NT2/D1 (cell line): ENCODE measurements at regions not wholly inside any gene's neighbourhood (a gene's known extent, or its start where the extent isn't known, plus 50 kb on each side); places are given as distances from the start of the nearest gene placed in this dataset.
"Not testable (repeated sequence)": the region's sequence is repeated elsewhere in the genome, so short reads cannot be mapped to it uniquely, and the experiment has no call there.

Experiments
- DNase-seq: peaks from one replicate; pipeline ENCODE4 v3.0.0-alpha.2; 2011; ENCODE audit warnings: low read depth, low spot score
- H3K27me3 ChIP-seq: 2 replicates; pipeline ENCODE4 v1.6.0; 2011; ENCODE audit warnings: mild to moderate bottlenecking; ENCODE audit not compliant: insufficient read length, insufficient read depth
- H3K36me3 ChIP-seq: 2 replicates; pipeline ENCODE4 v1.6.1; 2011; ENCODE audit warnings: mild to moderate bottlenecking, low read length, mixed read lengths; ENCODE audit not compliant: insufficient read depth, insufficient read length
- H3K4me1 ChIP-seq: 2 replicates; pipeline ENCODE4 v1.5.1; 2011; ENCODE audit not compliant: insufficient read depth, insufficient read length
- H3K4me3 ChIP-seq: 2 replicates; pipeline ENCODE4 v1.5.1; 2011; ENCODE audit warnings: low read depth; ENCODE audit not compliant: insufficient read length
- H3K9ac ChIP-seq: 2 replicates; pipeline ENCODE4 v1.6.0; 2011; ENCODE audit warnings: low read depth; ENCODE audit not compliant: insufficient read length
- H3K9me3 ChIP-seq: 2 replicates; pipeline ENCODE4 v1.5.1; 2011; ENCODE audit warnings: mild to moderate bottlenecking, low read length; ENCODE audit not compliant: insufficient read depth
- SUZ12 ChIP-seq: IDR thresholded peaks from 2 replicates; pipeline ENCODE4 v1.6.1; 2011; ENCODE audit not compliant: insufficient read length, insufficient read depth; ENCODE audit errors: extremely low read depth
- YY1 ChIP-seq: IDR thresholded peaks from 2 replicates; pipeline ENCODE4 v1.6.1; 2011; ENCODE audit not compliant: insufficient read length, insufficient read depth
- ZNF274 ChIP-seq: IDR thresholded peaks from 2 replicates; pipeline ENCODE4 v1.6.1; 2011; ENCODE audit warnings: mild to moderate bottlenecking, low read depth, low read length

DNA sequence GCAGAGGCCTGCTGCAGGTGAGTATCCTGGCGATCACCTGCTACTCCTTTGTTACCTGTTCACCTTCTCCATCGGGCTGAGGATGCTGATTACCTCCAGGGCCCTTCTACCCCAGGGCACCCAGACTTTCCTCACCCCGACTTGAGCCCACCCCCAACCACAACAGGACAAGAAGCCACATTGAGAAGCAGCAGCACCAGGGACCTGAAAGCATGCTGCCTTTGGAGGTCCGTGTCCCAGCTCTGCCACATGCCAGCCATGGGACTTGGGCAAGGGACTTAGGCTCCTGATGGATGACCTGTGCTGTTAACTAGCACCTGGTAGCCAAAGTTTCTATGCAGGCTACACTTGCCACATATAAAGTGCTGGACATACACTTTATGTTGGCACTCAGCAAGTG lies 89.7 kb downstream of the CPZ start:
- H3K36me3 ChIP-seq, result no peaks in the 10 kb centered on the region
- H3K4me1 ChIP-seq, result peaks cover 5% of the 10 kb centered on the region
- no peaks in the 10 kb centered on the region for H3K9me3 ChIP-seq
- TF ChIP-seq YY1, result no peak
- no peak for TF ChIP-seq SUZ12
- TF ChIP-seq ZNF274, result no peak
- no peak overlapping the region for H3K9ac ChIP-seq
- DNase-seq, result no peak
- H3K27me3 ChIP-seq, result peaks cover 32% of the 10 kb centered on the region
- no peak overlapping the region for H3K4me3 ChIP-seq

DNA sequence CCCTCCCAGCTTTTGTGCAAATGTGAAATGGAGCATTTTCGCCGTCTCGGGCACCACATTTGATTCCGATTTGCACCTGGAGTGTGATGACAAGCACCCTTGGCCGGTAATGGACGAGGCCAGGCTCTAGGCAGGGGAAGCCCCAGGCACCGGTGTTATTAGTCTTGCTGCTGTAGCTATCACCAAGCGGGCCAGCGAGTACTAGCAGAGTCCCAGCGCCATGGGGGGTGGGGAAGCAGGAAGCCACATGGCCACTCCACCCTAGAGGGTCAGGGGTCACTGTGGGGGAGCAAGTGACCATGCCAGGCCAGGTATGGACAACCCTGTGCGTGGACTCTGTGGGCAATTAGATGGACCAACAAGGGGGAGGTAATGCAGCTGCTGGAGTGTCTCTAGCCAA lies 88.8 kb downstream of the CPZ start:
- Histone ChIP-seq H3K9me3 (no peaks in the 10 kb centered on the region), H3K4me3 (no peak overlapping the region), H3K27me3 (peaks cover 22% of the 10 kb centered on the region), H3K36me3 (no peaks in the 10 kb centered on the region), H3K9ac (no peak overlapping the region), H3K4me1 (no peaks in the 10 kb centered on the region)
- TF ChIP-seq ZNF274, result no peak
- no peak for TF ChIP-seq YY1
- TF ChIP-seq SUZ12, result no peak
- no peak for DNase-seq

DNA sequence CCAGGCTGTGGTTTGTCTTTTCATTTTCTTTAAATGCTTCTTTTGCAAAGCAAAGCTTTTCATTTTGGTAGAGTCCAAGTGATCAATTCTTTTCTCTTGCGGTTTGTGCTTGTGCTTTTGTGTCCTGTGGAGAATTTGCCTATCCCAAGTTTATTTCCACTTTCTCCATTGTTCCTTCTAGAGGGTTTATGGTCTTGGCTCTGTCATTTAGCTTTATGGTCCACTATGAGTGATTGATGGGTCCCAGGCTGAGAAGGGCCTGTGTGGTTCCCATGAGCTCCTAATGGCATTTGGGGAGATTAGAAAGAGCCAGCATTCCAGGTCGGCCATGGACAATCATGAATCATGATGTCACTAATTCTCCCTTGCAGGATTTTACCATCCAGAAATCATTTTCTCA lies 86.5 kb downstream of the CPZ start:
- DNase-seq, result no peak
- Histone ChIP-seq H3K27me3 (peaks cover 24% of the 10 kb centered on the region), H3K9me3 (no peaks in the 10 kb centered on the region), H3K9ac (no peak overlapping the region), H3K4me1 (no peaks in the 10 kb centered on the region), H3K36me3 (no peaks in the 10 kb centered on the region), H3K4me3 (no peak overlapping the region)
- no peak for TF ChIP-seq ZNF274
- TF ChIP-seq SUZ12, result no peak
- TF ChIP-seq YY1, result no peak

DNA sequence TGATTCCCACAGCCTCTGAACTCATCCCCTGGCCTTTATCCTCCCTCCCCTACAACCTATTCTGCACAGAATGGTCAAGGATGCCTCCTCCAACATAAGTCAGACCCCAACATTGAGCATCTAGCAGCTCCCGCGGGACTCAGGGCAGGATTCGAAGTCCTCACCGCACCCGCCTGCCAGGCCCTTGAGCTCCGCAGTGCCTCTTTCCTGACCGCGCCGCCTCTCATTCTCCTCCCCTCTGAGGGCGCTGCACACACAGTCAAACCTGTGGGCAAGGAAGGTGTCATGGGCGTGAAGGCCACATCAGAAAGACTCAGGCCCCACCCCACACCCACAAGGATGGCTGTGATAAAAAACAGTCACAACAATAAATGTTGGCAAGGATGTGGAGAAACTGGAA lies 84.1 kb downstream of the CPZ start:
- Histone ChIP-seq H3K27me3 (peaks cover 26% of the 10 kb centered on the region), H3K4me1 (no peaks in the 10 kb centered on the region), H3K9me3 (no peaks in the 10 kb centered on the region), H3K9ac (no peak overlapping the region), H3K4me3 (no peak overlapping the region), H3K36me3 (no peaks in the 10 kb centered on the region)
- no peak for DNase-seq
- TF ChIP-seq ZNF274 (no peak), YY1 (no peak), SUZ12 (no peak)

DNA sequence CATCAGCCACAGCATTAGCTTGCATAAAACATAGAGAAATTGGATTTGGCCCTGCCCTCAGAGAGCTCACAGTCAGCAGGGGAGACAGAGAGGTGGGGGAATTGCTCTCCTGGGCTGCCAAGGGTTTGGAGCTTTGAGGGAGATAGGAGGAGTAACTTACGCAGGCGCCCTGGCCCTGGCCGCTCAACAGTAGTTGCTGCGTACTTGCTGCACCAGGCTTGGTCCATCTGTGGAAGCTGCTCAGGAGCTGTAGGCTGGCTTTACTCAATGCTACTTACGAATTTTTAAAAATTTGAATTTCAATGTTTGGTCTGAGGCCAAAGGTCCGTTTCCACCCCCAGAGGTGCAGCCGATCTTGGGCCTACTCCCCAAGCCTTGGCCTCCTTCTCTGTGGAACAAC lies 83.3 kb downstream of the CPZ start:
- Histone ChIP-seq H3K27me3 (peaks cover 34% of the 10 kb centered on the region), H3K4me1 (peaks cover 3% of the 10 kb centered on the region), H3K36me3 (no peaks in the 10 kb centered on the region), H3K9ac (no peak overlapping the region), H3K4me3 (no peak overlapping the region), H3K9me3 (no peaks in the 10 kb centered on the region)
- no peak for TF ChIP-seq YY1
- no peak for TF ChIP-seq ZNF274
- no peak for TF ChIP-seq SUZ12
- no peak for DNase-seq

DNA sequence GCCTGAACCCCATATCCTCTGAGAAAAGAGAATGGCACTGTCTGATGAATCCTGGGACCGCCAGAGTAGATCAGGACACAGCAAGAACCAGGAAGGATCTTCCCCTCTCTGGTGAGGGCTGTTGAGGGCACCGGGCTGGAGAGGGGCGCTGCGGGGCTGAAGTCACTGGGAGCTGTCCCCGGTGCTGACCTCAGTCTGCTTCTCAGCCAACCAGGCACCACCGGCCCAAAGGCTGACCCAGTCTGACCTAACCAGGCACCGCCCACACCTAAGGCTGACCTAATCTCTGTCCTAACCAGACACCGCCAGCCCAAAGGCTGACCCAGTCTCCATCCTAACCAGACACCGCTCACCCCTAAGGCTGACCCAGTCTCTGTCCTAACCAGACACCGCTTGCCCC lies 82.8 kb downstream of the CPZ start:
- Histone ChIP-seq H3K27me3 (peaks cover 32% of the 10 kb centered on the region), H3K36me3 (no peaks in the 10 kb centered on the region), H3K9me3 (no peaks in the 10 kb centered on the region), H3K4me3 (no peak overlapping the region), H3K4me1 (peaks cover 3% of the 10 kb centered on the region), H3K9ac (no peak overlapping the region)
- peak; percentile 72 for DNase-seq
- TF ChIP-seq YY1 (no peak), ZNF274 (no peak), SUZ12 (no peak)

DNA sequence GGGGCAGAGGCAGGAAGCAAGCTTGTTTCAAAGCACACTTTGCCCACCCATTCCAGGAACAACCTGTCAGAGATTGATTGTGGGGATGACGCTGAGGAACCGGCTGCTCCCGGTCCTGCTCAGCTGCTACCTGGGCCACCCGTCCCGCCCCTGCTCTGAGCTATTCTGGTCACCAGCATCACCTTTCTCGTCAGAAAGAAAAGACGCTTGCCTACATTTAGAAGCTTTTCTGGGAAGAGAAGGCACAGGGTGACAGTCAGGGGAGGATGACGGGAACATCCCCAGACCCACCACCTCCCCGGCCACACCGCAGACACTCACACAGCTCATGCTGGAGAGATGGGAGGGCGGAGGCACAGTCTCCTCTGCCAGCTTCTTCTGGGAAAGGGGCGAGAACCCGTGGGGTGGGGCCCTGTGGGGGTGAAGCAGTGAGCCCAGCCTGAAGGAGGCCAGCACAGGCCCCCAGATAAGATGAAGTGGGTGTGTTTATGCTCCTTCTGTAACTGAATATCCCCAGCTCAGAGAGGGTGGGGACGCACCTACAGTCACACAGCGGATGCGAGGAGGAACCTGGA lies 81.8 kb downstream of the CPZ start:
- no peak for DNase-seq
- Histone ChIP-seq H3K4me1 (peaks cover 3% of the 10 kb centered on the region), H3K4me3 (no peak overlapping the region), H3K27me3 (peaks cover 27% of the 10 kb centered on the region), H3K9ac (no peak overlapping the region), H3K9me3 (no peaks in the 10 kb centered on the region), H3K36me3 (no peaks in the 10 kb centered on the region)
- TF ChIP-seq SUZ12 (no peak), YY1 (no peak), ZNF274 (no peak)

DNA sequence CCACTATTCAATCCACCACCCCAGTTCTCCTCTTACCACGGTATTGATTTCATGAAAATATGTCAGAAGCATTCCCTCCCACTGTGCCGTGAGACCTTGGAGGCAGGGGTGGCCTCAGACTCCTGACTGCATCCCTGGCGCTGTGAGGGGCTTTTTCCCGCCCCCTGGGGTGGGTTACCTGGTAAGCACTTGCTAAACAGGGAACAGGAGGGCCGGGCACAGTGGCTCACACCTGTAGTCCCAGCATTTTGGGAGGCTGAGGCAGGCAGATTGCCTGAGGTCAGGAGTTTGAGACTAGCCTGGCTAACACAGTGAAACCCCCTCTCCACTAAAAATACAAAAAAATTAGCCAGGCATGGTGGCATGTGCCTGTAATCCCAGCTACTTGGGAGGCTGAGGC lies 80.5 kb downstream of the CPZ start:
- H3K9me3 ChIP-seq, H3K4me3 ChIP-seq, H3K36me3 ChIP-seq, DNase-seq, H3K9ac ChIP-seq, H3K4me1 ChIP-seq: not testable (repeated sequence)
- H3K27me3 ChIP-seq, result peaks cover 27% of the 10 kb centered on the region
